ENCODE measurements at regions not wholly inside any gene's neighbourhood (a gene's known extent, or its start where the extent isn't known, plus 50 kb on each side); places are given as distances from the start of the nearest gene placed in this dataset.

DNA sequence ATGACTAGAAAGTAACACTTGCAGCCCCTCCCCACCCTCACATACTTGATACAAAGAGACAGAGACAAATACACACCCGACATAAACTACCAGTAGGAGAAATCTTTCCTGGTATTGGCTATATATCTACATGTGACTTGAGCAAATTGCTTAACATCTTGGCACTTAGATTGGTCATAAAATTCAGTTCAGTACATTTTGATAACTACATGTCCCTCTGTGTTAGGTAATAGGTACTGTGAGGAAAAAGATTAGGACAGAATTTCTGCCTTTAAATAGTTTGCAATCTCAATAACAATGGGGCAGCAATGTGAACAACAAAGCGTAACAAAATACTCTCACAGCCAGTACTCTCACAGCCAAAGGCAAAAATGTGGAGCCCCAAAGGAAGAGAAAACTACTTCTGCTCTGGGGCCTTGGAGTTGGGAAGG is 670.0 kb upstream of the ACVR2A start:
- TF ChIP-seq CTCF (IDR thresholded peaks at IDR 0.05; ENCODE audit: low read depth, low read length, missing control alignments): no peak
- no peak for DNase-seq (ENCODE audit: low read depth)
- H3K4me3 ChIP-seq (ENCODE audit: low read depth, low read length): no peak overlapping the region

DNA sequence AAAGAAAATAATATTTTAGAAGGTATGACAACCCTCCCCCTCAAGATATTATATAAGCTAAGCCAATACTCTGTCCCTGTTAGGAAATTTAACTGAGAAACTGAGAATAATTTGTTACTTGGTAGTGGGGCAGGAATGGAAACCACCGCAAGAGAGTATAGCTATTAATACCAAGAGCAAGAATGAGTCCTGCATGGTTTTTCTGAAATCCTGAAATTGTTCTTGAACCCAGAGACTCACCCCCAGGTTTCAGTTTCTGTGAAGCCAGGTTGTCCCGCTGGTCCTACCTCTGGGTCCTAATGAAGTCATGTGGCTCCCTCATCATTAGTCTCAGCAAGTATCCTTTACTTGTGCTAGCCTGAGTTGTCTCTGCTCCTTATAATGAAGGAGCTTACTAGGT is 671.0 kb upstream of the ACVR2A start:
- H3K4me3 ChIP-seq (ENCODE audit: low read depth, low read length): no peak overlapping the region
- DNase-seq (ENCODE audit: low read depth): peak; percentile 46
- TF ChIP-seq CTCF (IDR thresholded peaks at IDR 0.05; ENCODE audit: low read depth, low read length, missing control alignments): no peak

DNA sequence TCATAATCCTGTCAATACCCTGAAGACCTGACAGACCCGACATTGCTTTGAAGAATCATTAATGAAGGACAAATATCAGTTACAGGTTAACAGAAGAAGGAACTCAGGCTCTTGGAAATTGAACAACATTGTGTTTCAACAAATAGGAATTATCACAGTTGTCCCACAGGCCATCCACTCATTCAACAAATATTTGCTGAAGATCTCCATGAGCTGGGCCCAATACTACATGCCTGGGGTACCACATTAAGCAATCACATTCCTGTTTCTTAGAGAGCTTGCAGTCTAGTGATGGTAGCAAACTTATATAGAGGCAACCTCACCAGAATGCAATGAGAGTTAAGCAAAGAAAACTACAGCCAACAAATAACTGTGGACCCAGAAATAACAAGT is 671.6 kb upstream of the ACVR2A start:
- H3K4me3 ChIP-seq (ENCODE audit: low read depth, low read length): no peak overlapping the region
- TF ChIP-seq CTCF (IDR thresholded peaks at IDR 0.05; ENCODE audit: low read depth, low read length, missing control alignments): no peak
- no peak for DNase-seq (ENCODE audit: low read depth)

DNA sequence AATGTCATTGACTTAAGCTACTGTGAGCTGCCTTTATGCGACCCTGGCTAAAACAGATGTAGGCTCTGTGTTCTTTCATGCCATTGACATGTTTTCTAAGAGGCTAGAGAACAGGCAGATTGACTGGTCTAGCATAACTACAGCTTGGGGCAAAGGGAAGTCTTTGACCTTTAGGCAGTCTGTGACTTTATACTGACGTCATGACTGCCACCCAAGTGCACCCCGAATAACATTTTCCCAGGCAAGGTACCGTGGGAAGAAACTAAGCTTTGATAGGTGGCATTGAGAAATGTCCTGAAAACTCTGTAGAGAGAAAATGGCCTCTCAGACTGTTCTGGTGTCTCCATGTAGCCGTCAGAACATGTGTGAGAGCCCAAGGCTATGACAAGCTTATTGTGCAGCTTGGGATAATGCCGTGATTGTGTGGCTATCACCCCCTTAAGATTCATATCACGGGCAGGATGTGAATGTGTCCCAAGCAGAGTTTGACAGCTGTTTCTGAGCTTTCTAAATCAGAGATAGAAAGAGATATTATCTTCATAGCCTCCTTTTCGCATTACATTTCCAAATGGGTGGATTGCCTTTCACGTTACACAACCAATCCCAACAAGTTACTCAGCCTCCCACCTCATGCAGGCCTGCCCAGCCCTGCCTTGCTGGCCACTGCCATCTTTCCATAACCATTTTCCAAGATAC is 672.2 kb upstream of the ACVR2A start:
- DNase-seq (ENCODE audit: low read depth): no peak
- no peak for TF ChIP-seq CTCF (IDR thresholded peaks at IDR 0.05; ENCODE audit: low read depth, low read length, missing control alignments)
- no peak overlapping the region for H3K4me3 ChIP-seq (ENCODE audit: low read depth, low read length)

- no peak overlapping the region for H3K4me3 ChIP-seq (ENCODE audit: low read depth, low read length)
- no peak for TF ChIP-seq CTCF (IDR thresholded peaks at IDR 0.05; ENCODE audit: low read depth, low read length, missing control alignments)
- no peak for DNase-seq (ENCODE audit: low read depth)
Observed at GRCh38 chr2:147171941-147172340, 672.9 kb upstream of the ACVR2A start.

GRCh38 chr2:147170932-147171331 is 673.9 kb upstream of the ACVR2A start:
- no peak for TF ChIP-seq CTCF (IDR thresholded peaks at IDR 0.05; ENCODE audit: low read depth, low read length, missing control alignments)
- H3K4me3 ChIP-seq (ENCODE audit: low read depth, low read length): no peak overlapping the region
- DNase-seq (ENCODE audit: low read depth): no peak

DNA sequence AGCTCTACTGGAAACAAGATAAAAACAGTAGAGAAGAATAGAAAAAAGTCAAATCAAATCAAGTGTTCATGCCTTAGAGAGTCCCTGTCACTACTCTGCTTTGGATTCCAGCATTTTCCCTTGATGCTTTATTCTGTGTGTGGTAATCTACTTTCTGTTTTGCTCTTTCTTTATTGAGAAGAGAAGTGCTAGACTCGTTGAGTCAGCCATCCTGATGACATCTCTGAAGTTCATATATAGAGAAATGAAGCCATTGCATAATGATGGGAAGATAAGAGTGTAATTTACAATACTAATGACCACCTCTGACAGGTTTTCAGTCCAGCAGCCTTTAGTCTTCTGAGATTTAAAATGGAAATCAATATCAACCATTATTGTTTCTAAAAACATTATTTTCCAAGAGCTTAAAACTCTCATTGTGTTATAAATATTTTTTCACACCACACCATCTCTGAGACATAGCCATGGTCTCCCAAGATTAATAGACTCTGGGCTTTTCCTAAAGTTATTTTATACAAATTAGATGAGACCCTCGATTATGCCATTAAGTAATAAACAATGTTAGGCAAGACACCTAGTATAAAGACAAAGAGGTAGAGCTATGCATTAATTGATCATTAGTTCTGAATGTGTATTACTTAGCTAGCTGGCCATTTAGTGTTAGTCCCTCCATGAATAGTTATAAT is 679.0 kb upstream of the ACVR2A start:
- no peak for TF ChIP-seq CTCF (IDR thresholded peaks at IDR 0.05; ENCODE audit: low read depth, low read length, missing control alignments)
- DNase-seq (ENCODE audit: low read depth): no peak

More for the DNA sequence above, 679.0 kb upstream of the ACVR2A start:
- H3K4me3 ChIP-seq (ENCODE audit: low read depth, low read length): no peak overlapping the region

All from GM12864 (cell line).